Keratinocyte (primary cell): ENCODE measurements at regions not wholly inside any gene's neighbourhood (a gene's known extent, or its start where the extent isn't known, plus 50 kb on each side); places are given as distances from the start of the nearest gene placed in this dataset.

ENCODE experiments used
- DNase-seq: peaks from one replicate; pipeline ENCODE4 v3.0.0-alpha.2; 2011; ENCODE audit warnings: low read depth, missing footprints, low spot score
- FAIRE-seq: peaks from 2 replicates; lab custom pipeline; 2011; peaks lifted over from hg19 to GRCh38; lab: Jason Lieb, UNC
- H2AFZ ChIP-seq: 2 replicates; pipeline ENCODE4 v1.6.0; 2012; ENCODE audit warnings: low read length, control low read depth, inconsistent platforms; ENCODE audit not compliant: control insufficient read depth
- H3K27ac ChIP-seq: 2 replicates; pipeline ENCODE4 v1.5.1; 2011; ENCODE audit warnings: low read length; ENCODE audit not compliant: control insufficient read depth, insufficient read depth
- H3K27me3 ChIP-seq: 3 replicates; pipeline ENCODE4 v1.6.0; 2011; ENCODE audit warnings: low read length; ENCODE audit not compliant: control insufficient read depth, insufficient read depth; ENCODE audit errors: extremely low read depth
- H3K36me3 ChIP-seq, 2 experiments: 2 replicates in 1 of 2; 3 replicates in 1 of 2; pipeline ENCODE4 v1.5.1; 2011; ENCODE audit warnings: low read length in 2 of 2, mild to moderate bottlenecking in 1 of 2; ENCODE audit not compliant: control insufficient read depth in 2 of 2, insufficient read depth in 2 of 2; ENCODE audit errors: extremely low read depth in 1 of 2
- H3K4me1 ChIP-seq: 3 replicates; pipeline ENCODE4 v1.5.1; 2011; ENCODE audit warnings: low read length; ENCODE audit not compliant: control insufficient read depth, insufficient read depth; ENCODE audit errors: extremely low read depth
- H3K4me2 ChIP-seq: 3 replicates; pipeline ENCODE4 v1.6.0; 2011; ENCODE audit warnings: low read depth, low read length; ENCODE audit not compliant: control insufficient read depth, insufficient read depth; ENCODE audit errors: extremely low read depth
- H3K4me3 ChIP-seq, 3 experiments: fragments of 200-600 bp in 1 of 3; sonication (generic) in 1 of 3; 2 replicates in 2 of 3; 3 replicates in 1 of 3; pipeline ENCODE4 v1.5.1; 2011 to 2016; ENCODE audit warnings: low read length in 3 of 3, mild to moderate bottlenecking in 3 of 3, control low read depth in 2 of 3, inconsistent platforms in 1 of 3, low read depth in 1 of 3, mixed read lengths in 1 of 3, mixed run types in 1 of 3, moderate library complexity in 1 of 3; ENCODE audit not compliant: control insufficient read depth in 2 of 3, insufficient read depth in 2 of 3; ENCODE audit errors: extremely low read depth in 1 of 3
- H3K79me2 ChIP-seq: 2 replicates; pipeline ENCODE4 v1.6.0; 2012; ENCODE audit warnings: low read length; ENCODE audit not compliant: control insufficient read depth, insufficient read depth
- H3K9ac ChIP-seq: 3 replicates; pipeline ENCODE4 v1.6.0; 2011; ENCODE audit warnings: low read length; ENCODE audit not compliant: control insufficient read depth, insufficient read depth; ENCODE audit errors: extremely low read depth
- H3K9me1 ChIP-seq: 3 replicates; pipeline ENCODE4 v1.6.0; 2011; ENCODE audit warnings: low read length; ENCODE audit not compliant: control insufficient read depth, insufficient read depth; ENCODE audit errors: extremely low read depth
- H3K9me3 ChIP-seq: 2 replicates; pipeline ENCODE4 v1.5.1; 2012; ENCODE audit warnings: low read depth, low read length; ENCODE audit not compliant: control insufficient read depth
- H4K20me1 ChIP-seq: 3 replicates; pipeline ENCODE4 v1.6.0; 2011; ENCODE audit warnings: low read length; ENCODE audit not compliant: control insufficient read depth, insufficient read depth; ENCODE audit errors: extremely low read depth
- CTCF ChIP-seq, 3 experiments: IDR thresholded peaks in 1 of 3; conservative IDR thresholded peaks in 1 of 3; optimal IDR thresholded peaks in 1 of 3; 2 replicates in 2 of 3; 3 replicates in 1 of 3; pipeline versions ENCODE3 to v1.5.1; 2011; ENCODE audit warnings: low read length in 3 of 3, mild to moderate bottlenecking in 3 of 3, moderate library complexity in 2 of 3, control low read depth in 1 of 3, inconsistent platforms in 1 of 3; ENCODE audit not compliant: insufficient read depth in 2 of 3; ENCODE audit errors: extremely low read depth in 1 of 3
- EZH2 ChIP-seq: IDR thresholded peaks from one replicate; pipeline ENCODE4 v1.6.1; 2012; ENCODE audit warnings: inconsistent platforms, mild to moderate bottlenecking, low read length, moderate library complexity
- dilution Hi-C: fragments of 300-500 bp; cut with MboI; formaldehyde crosslinking; loops from one replicate; pipeline ENCODE4 v1.7.0; 2020; ENCODE audit warnings: low sequenced_read_pairs; ENCODE audit not compliant: extremely low pct_ligation_motif_present

DNA sequence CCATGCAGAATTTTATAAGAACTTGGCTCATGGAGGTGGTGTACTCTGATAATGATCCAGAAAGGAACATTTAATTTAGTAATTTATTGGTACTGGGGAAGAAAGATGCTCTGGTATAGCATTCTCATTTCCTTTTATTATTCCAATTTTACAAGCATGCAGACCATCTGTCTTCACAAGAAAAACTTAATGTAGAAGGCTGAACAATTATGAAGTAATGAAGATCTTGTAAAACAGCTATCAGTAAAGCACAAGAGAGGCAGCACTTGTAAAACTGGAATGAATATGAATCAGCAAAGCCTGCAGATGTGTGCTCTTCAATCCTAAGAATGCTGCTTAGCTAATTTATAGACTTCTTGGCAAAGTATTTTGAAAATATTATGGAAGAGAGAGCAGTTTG, 300.0 kb downstream of the YTHDC2 start:
- Histone ChIP-seq H3K27me3 (no peaks in the 10 kb centered on the region), H3K9ac (no peak overlapping the region), H3K4me3 (no peak overlapping the region), H3K36me3 (no peaks in the 10 kb centered on the region), H3K27ac (no peak overlapping the region), H2AFZ (no peak overlapping the region), H3K9me3 (no peaks in the 10 kb centered on the region), H3K79me2 (no peaks in the 10 kb centered on the region), H3K9me1 (no peaks in the 10 kb centered on the region), H3K4me1 (no peaks in the 10 kb centered on the region), H4K20me1 (no peaks in the 10 kb centered on the region), H3K4me2 (no peak overlapping the region)
- TF ChIP-seq EZH2 (no peak), CTCF (optimal IDR thresholded peaks at IDR 0.05 in 1 of 3, IDR thresholded peaks at IDR 0.05 in 1 of 3, conservative IDR thresholded peaks at IDR 0.05 in 1 of 3; ENCODE audit: extremely low read depth in 1 of 3, insufficient read depth in 2 of 3, low read length in 3 of 3) (no peak)
- dilution Hi-C loops = no loop called here
- DNase-seq (no peak), FAIRE-seq (no peak)

- TF ChIP-seq CTCF (optimal IDR thresholded peaks at IDR 0.05 in 1 of 3, IDR thresholded peaks at IDR 0.05 in 1 of 3, conservative IDR thresholded peaks at IDR 0.05 in 1 of 3; ENCODE audit: extremely low read depth in 1 of 3, insufficient read depth in 2 of 3, low read length in 3 of 3) = no peak
- no peak for TF ChIP-seq EZH2
- Histone ChIP-seq H3K4me1 (no peaks in the 10 kb centered on the region), H3K36me3 (no peaks in the 10 kb centered on the region), H2AFZ (no peak overlapping the region), H3K27ac (no peak overlapping the region), H3K27me3 (no peaks in the 10 kb centered on the region), H3K9me3 (no peaks in the 10 kb centered on the region), H3K4me3 (no peak overlapping the region), H3K9me1 (no peaks in the 10 kb centered on the region), H3K4me2 (no peak overlapping the region), H3K9ac (no peak overlapping the region), H4K20me1 (no peaks in the 10 kb centered on the region), H3K79me2 (no peaks in the 10 kb centered on the region)
- DNase-seq (no peak), FAIRE-seq (no peak)
- dilution Hi-C loops = no loop called here
Measured at GRCh38 chr5:113817683-113818082, 304.2 kb downstream of the YTHDC2 start.
